HG02943 (cell line): ENCODE measurements at regions not wholly inside any gene's neighbourhood (a gene's known extent, or its start where the extent isn't known, plus 50 kb on each side); places are given as distances from the start of the nearest gene placed in this dataset.
"Not testable (repeated sequence)": the region's sequence is repeated elsewhere in the genome, so short reads cannot be mapped to it uniquely, and the experiment has no call there.

ENCODE experiments used
- ATAC-seq: cut with Tn5 transposase; IDR thresholded peaks from one replicate; pipeline ENCODE4 v1.9.1; 2021; ENCODE audit warnings: mild to moderate bottlenecking, low read depth, moderate library complexity; ENCODE audit not compliant: unreplicated experiment

- no peak for ATAC-seq
Measured at GRCh38 chr4:18194278-18194677, 172.7 kb upstream of the LCORL start.

GRCh38 chr4:18192901-18193300, 171.3 kb upstream of the LCORL start:
- no peak for ATAC-seq

- ATAC-seq, result no peak
Measured at GRCh38 chr4:18185491-18185890, 163.9 kb upstream of the LCORL start.

GRCh38 chr4:18180892-18181291, 159.3 kb upstream of the LCORL start:
- no peak for ATAC-seq

GRCh38 chr4:18180122-18180521, 158.6 kb upstream of the LCORL start:
- ATAC-seq, result no peak

- no peak for ATAC-seq
Measured at GRCh38 chr4:18171896-18172295, 150.3 kb upstream of the LCORL start.

- no peak for ATAC-seq
Measured at GRCh38 chr4:18167831-18168230, 146.3 kb upstream of the LCORL start.

GRCh38 chr4:18166925-18167324, 145.4 kb upstream of the LCORL start:
- ATAC-seq, result no peak

- no peak for ATAC-seq
Measured at GRCh38 chr4:18162453-18162852, 140.9 kb upstream of the LCORL start.

GRCh38 chr4:18159117-18159912, 137.8 kb upstream of the LCORL start:
- not testable (repeated sequence) for ATAC-seq

GRCh38 chr4:18155067-18156041, 133.8 kb upstream of the LCORL start:
- ATAC-seq, result no peak

GRCh38 chr4:18138076-18138665, 116.6 kb upstream of the LCORL start:
- ATAC-seq, result no peak

GRCh38 chr4:18134111-18134510, 112.6 kb upstream of the LCORL start:
- no peak for ATAC-seq

- ATAC-seq, result no peak
Measured at GRCh38 chr4:18130256-18130655, 108.7 kb upstream of the LCORL start.

- ATAC-seq, result no peak
Measured at GRCh38 chr4:18128241-18128640, 106.7 kb upstream of the LCORL start.

- no peak for ATAC-seq
Measured at GRCh38 chr4:18127030-18127429, 105.5 kb upstream of the LCORL start.

GRCh38 chr4:18113710-18114331, 92.3 kb upstream of the LCORL start:
- ATAC-seq, result no peak

GRCh38 chr4:18111081-18111480, 89.5 kb upstream of the LCORL start:
- no peak for ATAC-seq

- no peak for ATAC-seq
Measured at GRCh38 chr4:18110099-18110498, 88.5 kb upstream of the LCORL start.

- ATAC-seq, result no peak
Measured at GRCh38 chr4:18109676-18110075, 88.1 kb upstream of the LCORL start.
